ENCODE measurements at regions not wholly inside any gene's neighbourhood (a gene's known extent, or its start where the extent isn't known, plus 50 kb on each side); places are given as distances from the start of the nearest gene placed in this dataset.

GRCh38 chr13:109500146-109500773, 286.1 kb downstream of the IRS2 start:
- Histone ChIP-seq H3K4me2 (ENCODE audit: low read depth, low read length) (peak overlapping the region; percentile 64), H3K4me3 (ENCODE audit: insufficient read depth, low read depth, low read length) (no peak overlapping the region), H3K36me3 (ENCODE audit: control insufficient read depth, insufficient read depth, low read length) (no peaks in the 10 kb centered on the region), H3K4ac (ENCODE audit: low read depth, low read length) (no peak overlapping the region), H3K27ac (ENCODE audit: insufficient read depth, low read length) (no peak overlapping the region), H2AK9ac (replicated peaks; ENCODE audit: low read depth, low read length, poor library complexity) (no peak overlapping the region), H3K79me1 (ENCODE audit: low read depth in 1 of 2, low read length in 2 of 2) (no peaks in the 10 kb centered on the region), H4K20me1 (ENCODE audit: insufficient read depth, low read length) (no peaks in the 10 kb centered on the region), H4K91ac (ENCODE audit: insufficient read depth, low read depth, low read length) (no peak overlapping the region), H3K27me3 (ENCODE audit: control insufficient read depth, insufficient read depth, low read length) (peaks cover 6% of the 10 kb centered on the region), H2BK5ac (ENCODE audit: low read depth, low read length, poor library complexity, severe bottlenecking) (no peak overlapping the region), H3K9ac (ENCODE audit: low read depth, low read length) (no peak overlapping the region), H2BK120ac (ENCODE audit: low read depth, low read length) (no peak overlapping the region), H3K9me1 (ENCODE audit: insufficient read depth, low read length) (no peaks in the 10 kb centered on the region), H2AK5ac (ENCODE audit: low read depth, low read length) (no peak overlapping the region), H3K23ac (ENCODE audit: low read depth, low read length) (no peak overlapping the region), H3K4me1 (ENCODE audit: control insufficient read depth, insufficient read depth, low read length) (no peaks in the 10 kb centered on the region), H3K18ac (ENCODE audit: low read depth, low read length) (no peak overlapping the region), H3K9me3 (ENCODE audit: control insufficient read depth, insufficient read depth, low read length) (no peaks in the 10 kb centered on the region), H2BK20ac (ENCODE audit: low read depth, low read length) (peak overlapping the region; percentile 20; the same call in 1 of the 2 replicates), H2BK15ac (ENCODE audit: low read depth, low read length) (no peak overlapping the region), H3K14ac (replicated peaks; ENCODE audit: low read depth, low read length) (0 out of 2 replicates have a peak overlapping the region, but pooled peaks have one; percentile 1), H4K5ac (ENCODE audit: low read depth, low read length) (no peak overlapping the region), H4K8ac (ENCODE audit: low read depth in 2 of 2, low read length in 2 of 2) (no peak overlapping the region), H2AFZ (replicated peaks; ENCODE audit: low read length, poor library complexity) (peak overlapping the region; percentile 82), H3K56ac (ENCODE audit: extremely low read depth, insufficient read depth, low read length) (no peak overlapping the region)
- ChIA-PET CTCF (no interaction called here), POLR2A (ENCODE audit: unreplicated experiment) (interaction anchor here (0.6 kb wide), 1 partner anchor 78 kb away, joined by 10 read pairs; no protein-coding TSS in a partner anchor)
- intact Hi-C loops (cut with micrococcal nuclease) = no loop called here
- dilution Hi-C loops (cut with HindIII; ENCODE audit: low sequenced_read_pairs, unreplicated experiment) = no loop called here
- peak; percentile 78 for ATAC-seq (ENCODE audit: low read depth)
- in situ Hi-C loops (cut with MboI; ENCODE audit: low sequenced_read_pairs) = no loop called here
- peak; percentile 11 for DNase-seq
- no CpG with 5 or more reads among the region's 6 CpGs for WGBS, 2 experiments (ENCODE audit: extremely low coverage in 2 of 2, insufficient read length in 1 of 2)
- BruUV-seq (replicated peaks) = no TSS peak
- TF ChIP-seq CTCF (conservative IDR thresholded peaks at IDR 0.05; ENCODE audit: low read depth, low read length) (0 out of 2 replicates have a peak, but pooled peaks have one; percentile 4), CHD1 (IDR thresholded peaks at IDR 0.05; ENCODE audit: low read depth, low read length) (no peak), MAFK (IDR thresholded peaks at IDR 0.05; ENCODE audit: low read depth, low read length) (no peak), RCOR1 (IDR thresholded peaks at IDR 0.05; ENCODE audit: insufficient replicate concordance, low read length) (no peak), SMC3 (IDR thresholded peaks at IDR 0.05; ENCODE audit: low read depth, low read length) (no peak), ELK1 (IDR thresholded peaks at IDR 0.05; ENCODE audit: borderline replicate concordance, low read depth, low read length) (no peak), FOS (IDR thresholded peaks at IDR 0.05; ENCODE audit: low read depth, low read length) (no peak), RAD21 (IDR thresholded peaks at IDR 0.05; ENCODE audit: low read length) (no peak)

Measured in IMR-90 (cell line).